ENCODE measurements at regions not wholly inside any gene's neighbourhood (a gene's known extent, or its start where the extent isn't known, plus 50 kb on each side); places are given as distances from the start of the nearest gene placed in this dataset.

GRCh38 chr21:16241016-16241415, 511.2 kb downstream of the USP25 start:
- no peak for DNase-seq

GRCh38 chr21:16241479-16241963, 511.7 kb downstream of the USP25 start:
- DNase-seq, result no peak

- DNase-seq, result no peak
These were observed 513.6 kb downstream of the USP25 start for GRCh38 chr21:16243396-16243795.

GRCh38 chr21:16248705-16249104, 518.9 kb downstream of the USP25 start:
- DNase-seq, result no peak

GRCh38 chr21:16250273-16250672, 520.5 kb downstream of the USP25 start:
- no peak for DNase-seq

- no peak for DNase-seq
These were observed 529.2 kb downstream of the USP25 start for GRCh38 chr21:16258844-16259611.

GRCh38 chr21:16262091-16262490, 532.3 kb downstream of the USP25 start:
- DNase-seq, result no peak

GRCh38 chr21:16264319-16264718, 534.5 kb downstream of the USP25 start:
- DNase-seq, result no peak

GRCh38 chr21:16269476-16269875, 539.7 kb downstream of the USP25 start:
- DNase-seq, result no peak

GRCh38 chr21:16279731-16280581, 550.2 kb downstream of the USP25 start:
- DNase-seq, result no peak

- no peak for DNase-seq
These were observed 550.9 kb downstream of the USP25 start for GRCh38 chr21:16280686-16281091.

GRCh38 chr21:16283516-16283915, 553.7 kb downstream of the USP25 start:
- no peak for DNase-seq

- no peak for DNase-seq
These were observed 555.9 kb downstream of the USP25 start for GRCh38 chr21:16285605-16286126.

- no peak for DNase-seq
These were observed 557.3 kb downstream of the USP25 start for GRCh38 chr21:16287046-16287445.

GRCh38 chr21:16291296-16291695, 561.5 kb downstream of the USP25 start:
- DNase-seq, result no peak

- DNase-seq, result no peak
These were observed 564.3 kb downstream of the USP25 start for GRCh38 chr21:16294128-16294527.

GRCh38 chr21:16302851-16303282, 573.1 kb downstream of the USP25 start:
- no peak for DNase-seq

GRCh38 chr21:16304174-16305095, 574.7 kb downstream of the USP25 start:
- DNase-seq, result no peak

GRCh38 chr21:16305686-16306085, 575.9 kb downstream of the USP25 start:
- no peak for DNase-seq

- no peak for DNase-seq
These were observed 577.5 kb downstream of the USP25 start for GRCh38 chr21:16307256-16307655.

GRCh38 chr21:16308269-16308668, 578.5 kb downstream of the USP25 start:
- DNase-seq, result no peak

GRCh38 chr21:16309250-16309971, 579.6 kb downstream of the USP25 start:
- no peak for DNase-seq

Data from activated CD4-positive, alpha-beta T cell treated with anti-CD3 and anti-CD28 coated beads, Interleukin-2, amount 50 U/mL, for 4 hours (primary cell).